ENCODE measurements at regions not wholly inside any gene's neighbourhood (a gene's known extent, or its start where the extent isn't known, plus 50 kb on each side); places are given as distances from the start of the nearest gene placed in this dataset.
"Not testable (repeated sequence)": the region's sequence is repeated elsewhere in the genome, so short reads cannot be mapped to it uniquely, and the experiment has no call there.

DNA sequence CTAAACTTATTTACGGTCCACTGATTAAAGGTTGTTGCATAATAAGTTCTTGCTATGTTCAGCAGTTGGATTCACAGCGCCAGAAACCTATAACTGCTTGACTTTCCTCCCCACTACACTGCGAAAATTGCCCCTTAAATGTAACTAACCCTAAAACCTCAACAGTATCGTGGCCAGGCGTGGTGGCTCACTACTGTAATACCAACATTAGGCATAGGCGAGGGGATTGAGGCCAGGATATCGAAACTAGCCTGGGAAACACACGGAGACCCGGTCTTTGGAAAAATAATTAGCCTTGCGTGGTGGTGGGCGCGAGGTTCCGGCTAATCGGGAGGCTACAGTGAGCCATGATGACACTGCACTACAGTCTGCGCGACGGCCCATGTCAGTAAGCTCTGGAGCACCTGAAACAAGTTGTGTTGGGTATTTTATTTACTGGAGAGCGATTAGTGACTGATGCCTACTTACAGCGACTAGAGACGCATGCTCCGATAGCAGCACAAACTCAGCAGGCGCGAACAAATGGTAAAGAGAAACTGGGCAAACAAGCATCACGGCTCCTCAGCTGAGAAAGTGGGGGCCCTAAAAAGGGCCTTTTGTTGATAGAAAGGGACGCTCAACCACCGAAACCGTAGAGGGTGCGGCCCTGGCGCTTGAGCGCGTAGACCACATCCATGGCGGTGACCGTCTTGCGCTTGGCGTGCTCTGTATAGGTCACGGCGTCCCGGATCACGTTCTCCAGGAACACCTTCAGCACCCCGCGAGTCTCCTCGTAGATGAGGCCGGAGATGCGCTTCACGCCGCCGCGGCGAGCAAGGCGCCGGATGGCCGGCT is 81.4 kb downstream of the OR2B2 start:
- not testable (repeated sequence) for H3K27me3 ChIP-seq (replicated peaks; ENCODE audit: insufficient read depth, low read length); H3K9me2 ChIP-seq (replicated peaks; ENCODE audit: insufficient read depth, low read length); H3K9me3 ChIP-seq (replicated peaks; ENCODE audit: insufficient read depth, low read length); H3K79me2 ChIP-seq (ENCODE audit: low read length); H4K20me1 ChIP-seq (ENCODE audit: insufficient read depth, low read length); H3K36me3 ChIP-seq (replicated peaks; ENCODE audit: insufficient read depth, low read length)
- DNase-seq = peak; percentile 71
- peak overlapping the region; percentile 90 for H3K4me2 ChIP-seq (ENCODE audit: low read depth, low read length)
- H2AFZ ChIP-seq (ENCODE audit: low read length) = 0 out of 2 replicates have a peak overlapping the region, but pooled peaks have one; percentile 37
- peak overlapping the region; percentile 74 for H3K9ac ChIP-seq (ENCODE audit: low read length)
- H3K4me1 ChIP-seq (ENCODE audit: low read length) = peaks cover 19% of the 10 kb centered on the region
- H3K27ac ChIP-seq (ENCODE audit: low read length) = peak overlapping the region; percentile 84
- peak overlapping the region; percentile 64 for H3K4me3 ChIP-seq (ENCODE audit: low read length)
- H3F3A ChIP-seq (ENCODE audit: insufficient read depth, low read length) = peaks cover 37% of the 10 kb centered on the region

DNA sequence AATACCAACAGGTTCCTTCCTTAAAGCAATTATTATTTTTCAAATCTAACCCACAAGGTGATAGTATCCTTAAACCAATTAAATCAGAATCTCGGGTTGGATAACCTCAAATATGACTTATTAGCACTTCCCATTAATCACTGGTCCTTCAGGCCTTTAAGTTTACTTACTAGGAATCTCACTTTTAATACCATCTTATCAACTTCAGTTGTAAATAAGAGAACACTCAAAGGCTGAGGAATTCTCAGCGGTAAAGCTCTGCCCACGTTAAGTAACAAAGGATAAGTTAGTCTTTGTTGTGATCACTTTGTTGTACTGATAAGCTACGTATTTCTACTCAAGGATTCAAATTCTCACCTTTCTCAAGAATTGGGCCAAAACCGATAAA is 82.0 kb downstream of the OR2B2 start:
- Histone ChIP-seq H3K36me3 (replicated peaks; ENCODE audit: insufficient read depth, low read length) (no peaks in the 10 kb centered on the region), H4K20me1 (ENCODE audit: insufficient read depth, low read length) (no peaks in the 10 kb centered on the region), H3K27me3 (replicated peaks; ENCODE audit: insufficient read depth, low read length) (no peaks in the 10 kb centered on the region), H3K9me3 (replicated peaks; ENCODE audit: insufficient read depth, low read length) (no peaks in the 10 kb centered on the region), H2AFZ (ENCODE audit: low read length) (0 out of 2 replicates have a peak overlapping the region, but pooled peaks have one; percentile 37), H3K79me2 (ENCODE audit: low read length) (0 out of 2 replicates have a peak, but pooled peaks cover 3% of the 10 kb centered on the region), H3K9ac (ENCODE audit: low read length) (peak overlapping the region; percentile 74), H3K4me1 (ENCODE audit: low read length) (peaks cover 13% of the 10 kb centered on the region), H3F3A (ENCODE audit: insufficient read depth, low read length) (peaks cover 34% of the 10 kb centered on the region), H3K4me3 (ENCODE audit: low read length) (peak overlapping the region; percentile 64), H3K9me2 (replicated peaks; ENCODE audit: insufficient read depth, low read length) (no peaks in the 10 kb centered on the region), H3K4me2 (ENCODE audit: low read depth, low read length) (peak overlapping the region; percentile 90), H3K27ac (ENCODE audit: low read length) (peak overlapping the region; percentile 84)
- no peak for TF ChIP-seq EZH2phosphoT487 (IDR thresholded peaks at IDR 0.05; ENCODE audit: low read length)
- TF ChIP-seq EZH2 (optimal IDR thresholded peaks at IDR 0.05; ENCODE audit: low read depth, low read length) = no peak
- TF ChIP-seq, protein P1, sequence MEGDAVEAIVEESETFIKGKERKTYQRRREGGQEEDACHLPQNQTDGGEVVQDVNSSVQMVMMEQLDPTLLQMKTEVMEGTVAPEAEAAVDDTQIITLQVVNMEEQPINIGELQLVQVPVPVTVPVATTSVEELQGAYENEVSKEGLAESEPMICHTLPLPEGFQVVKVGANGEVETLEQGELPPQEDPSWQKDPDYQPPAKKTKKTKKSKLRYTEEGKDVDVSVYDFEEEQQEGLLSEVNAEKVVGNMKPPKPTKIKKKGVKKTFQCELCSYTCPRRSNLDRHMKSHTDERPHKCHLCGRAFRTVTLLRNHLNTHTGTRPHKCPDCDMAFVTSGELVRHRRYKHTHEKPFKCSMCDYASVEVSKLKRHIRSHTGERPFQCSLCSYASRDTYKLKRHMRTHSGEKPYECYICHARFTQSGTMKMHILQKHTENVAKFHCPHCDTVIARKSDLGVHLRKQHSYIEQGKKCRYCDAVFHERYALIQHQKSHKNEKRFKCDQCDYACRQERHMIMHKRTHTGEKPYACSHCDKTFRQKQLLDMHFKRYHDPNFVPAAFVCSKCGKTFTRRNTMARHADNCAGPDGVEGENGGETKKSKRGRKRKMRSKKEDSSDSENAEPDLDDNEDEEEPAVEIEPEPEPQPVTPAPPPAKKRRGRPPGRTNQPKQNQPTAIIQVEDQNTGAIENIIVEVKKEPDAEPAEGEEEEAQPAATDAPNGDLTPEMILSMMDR (IDR thresholded peaks at IDR 0.05; ENCODE audit: low read length) = no peak
- no peak for DNase-seq

DNA sequence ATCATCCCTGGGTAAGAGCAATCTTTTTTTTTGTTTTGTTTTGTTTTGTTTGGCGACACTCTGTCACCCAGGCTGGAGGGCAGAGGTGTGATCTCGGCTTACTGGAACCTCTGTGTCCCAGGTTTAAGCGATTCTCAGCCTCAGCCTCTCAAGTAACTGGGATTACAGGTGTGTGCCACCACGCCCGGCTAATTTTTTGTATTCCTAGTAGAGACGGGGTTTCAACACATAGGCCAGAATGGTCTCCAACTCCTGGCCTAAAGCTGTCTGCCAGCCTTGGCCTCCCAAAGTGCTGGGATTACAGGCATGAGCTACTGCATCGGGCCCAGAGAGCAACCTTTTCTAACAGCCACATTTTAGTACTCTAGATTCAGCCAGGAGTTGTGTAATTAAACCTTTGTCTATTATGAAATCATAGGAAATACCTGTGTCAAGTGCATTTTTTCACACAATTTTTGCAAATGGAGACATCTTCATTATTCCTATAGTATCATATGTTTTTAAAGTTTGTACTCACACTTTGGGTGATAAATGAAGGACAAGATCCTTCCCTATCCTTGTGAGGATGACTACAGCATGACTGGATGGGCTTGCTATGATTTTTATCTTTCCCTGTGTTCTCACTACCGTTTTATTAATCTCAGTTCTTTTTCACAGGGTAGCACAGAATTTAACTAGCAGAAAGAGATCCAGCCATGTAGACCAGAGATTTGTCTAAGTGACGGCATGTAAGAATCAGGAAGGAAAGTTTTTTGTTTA is 82.6 kb downstream of the OR2B2 start:
- H3K27me3 ChIP-seq (replicated peaks; ENCODE audit: insufficient read depth, low read length) = no peaks in the 10 kb centered on the region
- no peak overlapping the region for H3K9ac ChIP-seq (ENCODE audit: low read length)
- H3K4me3 ChIP-seq (ENCODE audit: low read length) = no peak overlapping the region; the same call in 1 of the 2 replicates
- no peak for DNase-seq
- peak overlapping the region; percentile 90 for H3K4me2 ChIP-seq (ENCODE audit: low read depth, low read length)
- peaks cover 36% of the 10 kb centered on the region for H3F3A ChIP-seq (ENCODE audit: insufficient read depth, low read length)
- H3K9me2 ChIP-seq (replicated peaks; ENCODE audit: insufficient read depth, low read length) = no peaks in the 10 kb centered on the region
- peaks cover 8% of the 10 kb centered on the region; the same call in 1 of the 2 replicates for H3K4me1 ChIP-seq (ENCODE audit: low read length)
- H3K79me2 ChIP-seq (ENCODE audit: low read length) = no peaks in the 10 kb centered on the region
- H2AFZ ChIP-seq (ENCODE audit: low read length) = no peak overlapping the region
- H3K27ac ChIP-seq (ENCODE audit: low read length) = peak overlapping the region; percentile 84; the same call in 1 of the 2 replicates
- no peaks in the 10 kb centered on the region for H3K9me3 ChIP-seq (replicated peaks; ENCODE audit: insufficient read depth, low read length)
- TF ChIP-seq EZH2 (optimal IDR thresholded peaks at IDR 0.05; ENCODE audit: low read depth, low read length) = no peak
- TF ChIP-seq EZH2phosphoT487 (IDR thresholded peaks at IDR 0.05; ENCODE audit: low read length) = no peak
- TF ChIP-seq, protein P1 (IDR thresholded peaks at IDR 0.05; ENCODE audit: low read length) = no peak
- no peaks in the 10 kb centered on the region for H3K36me3 ChIP-seq (replicated peaks; ENCODE audit: insufficient read depth, low read length)
- no peaks in the 10 kb centered on the region for H4K20me1 ChIP-seq (ENCODE audit: insufficient read depth, low read length)

DNA sequence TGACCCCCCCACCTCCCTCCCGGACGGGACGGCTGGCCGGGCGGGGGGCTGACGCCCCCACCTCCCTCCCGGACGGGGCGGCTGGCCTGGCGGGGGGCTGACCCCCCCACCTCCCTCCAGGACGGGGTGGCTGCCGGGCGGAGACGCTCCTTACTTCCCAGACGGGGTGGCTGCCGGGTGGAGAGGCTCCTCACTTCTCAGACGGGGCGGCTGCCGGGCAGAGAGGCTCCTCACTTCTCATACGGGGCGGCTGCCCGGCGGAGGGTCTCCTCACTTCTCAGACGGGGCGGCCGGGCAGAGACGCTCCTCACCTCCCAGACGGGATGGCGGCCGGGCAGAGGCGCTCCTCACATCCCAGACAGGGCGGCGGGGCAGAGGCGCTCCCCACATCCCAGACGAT is 84.7 kb downstream of the OR2B2 start:
- not testable (repeated sequence) for H4K20me1 ChIP-seq (ENCODE audit: insufficient read depth, low read length); H3K9me3 ChIP-seq (replicated peaks; ENCODE audit: insufficient read depth, low read length); H3K4me2 ChIP-seq (ENCODE audit: low read depth, low read length); DNase-seq; H3K79me2 ChIP-seq (ENCODE audit: low read length); H3K27ac ChIP-seq (ENCODE audit: low read length); H3K36me3 ChIP-seq (replicated peaks; ENCODE audit: insufficient read depth, low read length); H3K9ac ChIP-seq (ENCODE audit: low read length); H2AFZ ChIP-seq (ENCODE audit: low read length); H3K27me3 ChIP-seq (replicated peaks; ENCODE audit: insufficient read depth, low read length); H3K9me2 ChIP-seq (replicated peaks; ENCODE audit: insufficient read depth, low read length); H3K4me3 ChIP-seq (ENCODE audit: low read length)
- Histone ChIP-seq H3F3A (ENCODE audit: insufficient read depth, low read length) (peaks cover 40% of the 10 kb centered on the region), H3K4me1 (ENCODE audit: low read length) (peaks cover 12% of the 10 kb centered on the region; the same call in 1 of the 2 replicates)

DNA sequence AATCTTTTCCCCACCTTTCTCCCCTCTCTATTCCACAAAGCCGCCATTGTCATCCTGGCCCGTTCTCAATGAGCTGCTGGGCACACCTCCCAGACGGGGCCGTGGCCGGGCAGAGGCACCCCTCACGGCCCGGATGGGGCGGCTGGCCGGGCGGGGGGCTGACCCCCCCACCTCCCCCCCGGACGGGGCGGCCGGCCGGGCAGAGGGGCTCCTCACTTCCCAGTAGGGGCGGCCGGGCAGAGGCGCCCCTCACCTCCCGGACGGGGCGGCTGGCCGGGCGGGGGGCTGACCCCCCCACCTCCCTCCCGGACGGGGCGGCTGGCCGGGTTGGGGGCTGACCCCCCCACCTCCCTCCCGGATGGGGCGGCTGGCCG is 85.6 kb downstream of the OR2B2 start:
- DNase-seq; H3K9me2 ChIP-seq (replicated peaks; ENCODE audit: insufficient read depth, low read length); H3K9ac ChIP-seq (ENCODE audit: low read length); H4K20me1 ChIP-seq (ENCODE audit: insufficient read depth, low read length); H3K79me2 ChIP-seq (ENCODE audit: low read length); H3K4me3 ChIP-seq (ENCODE audit: low read length); H2AFZ ChIP-seq (ENCODE audit: low read length); H3K27me3 ChIP-seq (replicated peaks; ENCODE audit: insufficient read depth, low read length); H3K36me3 ChIP-seq (replicated peaks; ENCODE audit: insufficient read depth, low read length); H3K9me3 ChIP-seq (replicated peaks; ENCODE audit: insufficient read depth, low read length); H3K4me2 ChIP-seq (ENCODE audit: low read depth, low read length); H3K27ac ChIP-seq (ENCODE audit: low read length): not testable (repeated sequence)
- Histone ChIP-seq H3F3A (ENCODE audit: insufficient read depth, low read length) (peaks cover 35% of the 10 kb centered on the region), H3K4me1 (ENCODE audit: low read length) (peaks cover 12% of the 10 kb centered on the region; the same call in 1 of the 2 replicates)
